Choroid plexus epithelial cell (primary cell): ENCODE measurements at regions not wholly inside any gene's neighbourhood (a gene's known extent, or its start where the extent isn't known, plus 50 kb on each side); places are given as distances from the start of the nearest gene placed in this dataset.

Source experiments
- DNase-seq: peaks from one replicate; pipeline ENCODE4 v3.0.0-alpha.2; 2010; ENCODE audit warnings: low read depth
- H3K4me3 ChIP-seq: 2 replicates; pipeline ENCODE4 v1.5.1; 2011; ENCODE audit warnings: low read depth, mild to moderate bottlenecking, control low read depth, low read length, moderate library complexity
- CTCF ChIP-seq: conservative IDR thresholded peaks from 2 replicates; pipeline ENCODE4 v1.5.1; 2011; ENCODE audit warnings: low read depth, mild to moderate bottlenecking, control low read depth, inconsistent platforms, low read length, moderate library complexity

DNA sequence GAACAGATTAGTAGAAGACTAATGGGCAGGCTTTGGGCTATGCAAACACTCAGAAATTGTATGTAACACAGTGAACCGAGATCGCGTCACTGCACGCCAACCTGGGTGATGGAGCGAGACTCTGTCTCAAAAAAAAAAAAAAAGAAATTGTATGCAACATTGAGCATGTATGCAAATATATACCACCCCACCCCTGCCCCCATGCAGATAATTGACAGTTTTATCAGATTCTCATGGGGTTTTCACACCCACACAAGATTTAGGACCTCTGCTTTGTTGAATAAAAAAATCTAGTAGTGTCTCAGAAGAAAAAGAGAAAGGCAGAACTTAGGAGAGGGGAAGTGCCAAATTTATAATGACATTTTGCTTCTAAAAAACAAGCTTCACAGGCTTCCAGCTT is 131.6 kb upstream of the FN1 start:
- no peak for TF ChIP-seq CTCF
- H3K4me3 ChIP-seq = no peak overlapping the region
- DNase-seq = no peak

GRCh38 chr2:215565897-215566296 is 130.0 kb upstream of the FN1 start:
- peak; percentile 65 for DNase-seq
- no peak overlapping the region for H3K4me3 ChIP-seq
- no peak for TF ChIP-seq CTCF

GRCh38 chr2:215557701-215558100 is 121.8 kb upstream of the FN1 start:
- DNase-seq = no peak
- no peak overlapping the region for H3K4me3 ChIP-seq
- no peak for TF ChIP-seq CTCF

- DNase-seq = peak; percentile 63
- TF ChIP-seq CTCF = no peak
Observed at GRCh38 chr2:215556979-215557378, 121.1 kb upstream of the FN1 start.

DNA sequence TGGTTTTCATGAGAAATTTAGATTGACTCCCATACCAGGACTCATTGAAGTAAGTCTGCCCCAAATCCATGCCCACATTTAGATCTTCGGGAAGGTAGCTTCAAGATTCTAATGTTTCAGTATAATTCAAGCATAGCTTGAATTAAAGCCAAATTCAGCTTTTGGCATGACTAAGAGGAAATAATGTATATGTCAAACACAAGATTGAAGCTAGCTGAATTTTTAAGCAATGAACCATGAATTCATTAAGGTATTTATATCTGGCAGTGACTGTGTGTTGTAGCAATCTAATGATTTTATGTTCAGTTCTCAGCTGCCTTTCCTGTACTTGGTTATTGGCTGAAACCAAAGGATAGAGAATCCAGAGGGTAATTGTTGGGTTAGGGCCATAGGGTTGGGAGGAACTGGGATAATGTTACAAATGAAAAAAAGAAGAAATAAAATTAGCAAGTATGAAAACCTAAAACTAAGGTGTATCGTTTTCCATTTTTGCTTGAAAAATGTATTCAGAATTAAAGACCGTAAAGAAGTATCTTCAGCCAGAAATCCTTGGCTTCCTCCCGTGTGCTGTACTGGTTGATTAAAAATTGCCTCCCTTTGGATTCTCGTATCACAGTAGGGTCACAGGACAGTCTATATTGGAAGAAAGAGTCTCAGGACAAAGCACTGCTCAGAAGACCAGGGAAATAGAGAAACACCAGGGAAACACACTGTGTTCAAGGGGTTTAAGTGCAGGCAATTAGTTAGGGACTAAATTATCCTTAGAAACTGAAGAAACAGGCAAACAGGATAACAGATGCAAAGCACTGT is 119.0 kb upstream of the FN1 start:
- no peak for TF ChIP-seq CTCF
- no peak for DNase-seq
- no peak overlapping the region for H3K4me3 ChIP-seq

More at GRCh38 chr2:215556979-215557378, 121.1 kb upstream of the FN1 start:
- H3K4me3 ChIP-seq = no peak overlapping the region

DNA sequence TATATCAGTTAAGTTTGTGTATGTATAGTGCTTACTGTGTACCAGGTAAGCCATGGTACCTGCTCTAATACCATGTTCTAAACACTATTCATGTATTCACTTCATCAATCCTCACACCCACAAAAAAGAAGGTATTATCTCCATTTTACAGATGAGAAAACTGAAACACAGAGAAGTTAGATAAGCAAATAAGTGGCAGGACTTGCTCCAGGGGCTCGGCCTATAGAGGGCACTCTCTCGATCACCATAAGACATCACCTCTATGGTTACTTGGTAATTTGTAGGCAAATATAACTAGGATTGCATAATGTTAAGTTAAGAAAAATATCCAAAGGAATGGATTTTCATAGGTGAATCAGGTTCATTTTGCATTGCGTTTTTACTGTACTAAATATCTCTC is 118.1 kb upstream of the FN1 start:
- H3K4me3 ChIP-seq = no peak overlapping the region
- peak; percentile 35 for TF ChIP-seq CTCF
- no peak for DNase-seq

DNA sequence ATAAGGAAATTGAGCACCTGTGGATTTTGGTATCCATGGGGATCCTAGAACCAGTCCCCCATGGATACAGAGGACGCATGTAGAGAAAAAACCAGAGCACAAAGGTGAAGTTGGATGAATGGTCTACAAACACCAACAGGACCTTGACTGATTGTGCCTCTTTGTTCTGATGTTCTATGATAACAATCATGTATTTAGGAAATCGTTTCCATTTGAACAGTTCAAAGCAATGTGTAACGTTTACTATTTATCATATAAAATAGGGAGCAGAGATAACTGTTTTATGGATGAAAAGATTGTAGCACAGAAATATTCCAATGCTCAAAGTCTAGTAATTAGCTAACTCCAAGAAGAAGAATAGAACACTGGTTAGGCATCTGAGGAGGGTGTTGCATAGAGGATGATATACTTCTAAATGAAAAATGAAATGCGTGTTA is 116.3 kb upstream of the FN1 start:
- TF ChIP-seq CTCF = no peak
- DNase-seq = no peak
- no peak overlapping the region for H3K4me3 ChIP-seq
